ACC112 (cell line): ENCODE measurements at regions not wholly inside any gene's neighbourhood (a gene's known extent, or its start where the extent isn't known, plus 50 kb on each side); places are given as distances from the start of the nearest gene placed in this dataset.

Experiments
- H2AFZ ChIP-seq: fragments of 200-600 bp; sonication (generic); one replicate; pipeline ENCODE4 v1.6.0; 2017; ENCODE audit warnings: antibody characterized with exemption, low read length; ENCODE audit not compliant: unreplicated experiment
- H3K27ac ChIP-seq: fragments of 200-600 bp; sonication (generic); 2 replicates; pipeline ENCODE4 v1.5.1; 2014; ENCODE audit warnings: low read depth, mild to moderate bottlenecking, antibody characterized with exemption, low read length, moderate library complexity
- H3K27me3 ChIP-seq: fragments of 200-600 bp; sonication (generic); 2 replicates; pipeline ENCODE4 v1.6.1; 2014; ENCODE audit warnings: mild to moderate bottlenecking, antibody characterized with exemption, low read length, moderate library complexity, mixed read lengths; ENCODE audit not compliant: insufficient read depth
- H3K36me3 ChIP-seq: fragments of 200-600 bp; sonication (generic); 2 replicates; pipeline ENCODE4 v1.6.1; 2016; ENCODE audit warnings: mild to moderate bottlenecking, antibody characterized with exemption, low read length, moderate library complexity, mixed read lengths; ENCODE audit not compliant: insufficient read depth
- H3K4me1 ChIP-seq: fragments of 200-600 bp; sonication (generic); one replicate; pipeline ENCODE4 v1.6.1; 2016; ENCODE audit warnings: low read length, mixed read lengths; ENCODE audit not compliant: insufficient read depth, unreplicated experiment, control insufficient read depth
- H3K4me3 ChIP-seq: fragments of 200-600 bp; sonication (generic); 2 replicates; pipeline ENCODE4 v1.5.1; 2014; ENCODE audit warnings: mild to moderate bottlenecking, low read depth, low read length
- H3K79me2 ChIP-seq: fragments of 200-600 bp; sonication (generic); one replicate; pipeline ENCODE4 v1.6.0; 2016; ENCODE audit warnings: low read length; ENCODE audit not compliant: control insufficient read depth, unreplicated experiment, insufficient read depth

DNA sequence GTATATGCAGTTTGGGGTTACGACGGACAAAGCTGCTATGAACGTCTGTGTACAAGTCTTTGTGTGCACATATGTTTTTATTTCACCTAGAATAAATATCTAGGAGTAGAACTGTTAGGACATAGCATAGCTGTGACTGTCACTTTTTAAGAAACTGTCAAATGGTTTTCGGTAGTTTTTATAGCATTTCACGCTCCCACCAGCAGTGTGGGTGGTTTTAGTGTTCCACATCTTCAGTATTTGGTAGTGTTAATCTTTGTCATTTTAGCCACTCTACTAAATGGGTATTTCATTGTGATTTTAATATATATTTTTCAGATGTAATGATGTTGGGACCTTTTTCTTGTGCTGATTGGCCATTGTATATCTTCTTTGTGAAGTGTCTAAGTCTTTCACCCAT, 109.1 kb upstream of the BCAT1 start:
- no peaks in the 10 kb centered on the region for H3K27me3 ChIP-seq
- H3K27ac ChIP-seq = no peak overlapping the region
- no peak overlapping the region for H2AFZ ChIP-seq
- H3K4me3 ChIP-seq = no peak overlapping the region
- H3K4me1 ChIP-seq = peaks cover 5% of the 10 kb centered on the region
- H3K79me2 ChIP-seq = no peaks in the 10 kb centered on the region
- H3K36me3 ChIP-seq = no peaks in the 10 kb centered on the region

DNA sequence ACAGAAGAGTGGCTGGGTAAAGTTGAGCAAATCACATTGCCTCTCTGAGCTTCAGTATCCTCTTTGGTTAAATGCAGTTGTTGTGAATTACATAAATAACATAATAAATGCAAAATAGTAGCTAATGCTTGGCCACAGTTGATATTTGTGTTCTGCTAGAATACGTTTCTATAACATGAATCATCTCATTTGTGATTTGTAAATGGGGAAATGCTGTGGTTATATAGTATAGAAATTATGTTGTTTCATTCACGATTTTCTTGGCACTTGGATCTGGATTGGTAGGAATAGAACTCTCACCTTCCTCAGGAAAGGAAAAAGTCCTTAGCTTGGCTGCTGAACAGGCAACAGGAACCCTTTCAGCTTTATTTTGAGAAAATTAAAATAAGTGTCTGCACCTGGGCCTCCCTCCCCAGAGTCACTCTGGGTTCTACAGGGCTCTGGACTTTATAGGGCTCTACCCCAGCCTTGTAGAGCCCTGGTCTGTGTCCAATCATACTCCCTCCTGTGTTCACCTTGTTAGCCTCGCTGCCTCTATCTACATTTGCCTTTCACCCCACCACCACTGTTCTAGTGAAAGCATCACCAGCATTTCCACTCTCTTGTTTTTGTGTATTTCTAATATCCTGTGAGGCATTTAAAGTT, 107.7 kb upstream of the BCAT1 start:
- Histone ChIP-seq H3K4me1 (peaks cover 5% of the 10 kb centered on the region), H3K79me2 (no peaks in the 10 kb centered on the region), H2AFZ (no peak overlapping the region), H3K27me3 (no peaks in the 10 kb centered on the region), H3K27ac (no peak overlapping the region), H3K36me3 (no peaks in the 10 kb centered on the region), H3K4me3 (no peak overlapping the region)

DNA sequence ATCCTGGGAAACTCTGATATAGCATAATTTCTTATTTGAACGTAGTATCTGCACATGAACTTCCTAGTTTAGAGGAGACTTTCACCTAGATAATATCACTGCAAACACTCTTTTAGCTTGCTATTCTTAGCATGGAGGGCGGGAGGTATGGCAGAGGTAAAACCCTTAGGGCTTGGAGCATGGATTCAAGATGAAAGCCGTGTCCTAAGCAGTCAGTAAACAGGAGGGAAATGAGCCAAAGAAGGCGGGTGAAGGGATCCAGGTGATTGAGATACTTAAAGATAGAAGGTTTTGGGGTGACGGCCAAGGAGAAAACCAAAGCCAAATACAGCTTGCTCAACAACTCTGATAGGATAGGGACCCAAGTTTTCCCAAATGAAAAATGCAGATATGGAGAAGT, 107.1 kb upstream of the BCAT1 start:
- no peaks in the 10 kb centered on the region for H3K79me2 ChIP-seq
- H3K4me3 ChIP-seq = no peak overlapping the region
- H2AFZ ChIP-seq = no peak overlapping the region
- H3K4me1 ChIP-seq = peaks cover 5% of the 10 kb centered on the region
- H3K27me3 ChIP-seq = no peaks in the 10 kb centered on the region
- no peak overlapping the region for H3K27ac ChIP-seq
- no peaks in the 10 kb centered on the region for H3K36me3 ChIP-seq

DNA sequence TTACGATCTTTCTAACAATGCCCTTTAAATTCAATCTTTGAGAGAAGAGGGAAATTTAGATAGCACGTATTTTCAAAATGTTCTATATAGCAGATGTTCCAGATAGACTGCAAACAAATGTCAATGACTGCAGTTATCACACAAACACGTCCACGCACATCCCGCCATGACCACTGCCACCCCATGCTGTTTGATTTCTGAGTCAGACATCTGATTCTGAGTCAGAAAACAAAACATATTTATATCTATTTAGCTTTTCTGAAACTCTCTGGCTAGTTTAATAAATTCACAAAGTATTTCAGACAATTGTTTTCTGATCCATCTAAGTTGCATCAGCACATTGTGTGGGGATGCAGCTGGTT, 105.9 kb upstream of the BCAT1 start:
- no peak overlapping the region for H3K4me3 ChIP-seq
- no peaks in the 10 kb centered on the region for H3K36me3 ChIP-seq
- H2AFZ ChIP-seq = no peak overlapping the region
- no peaks in the 10 kb centered on the region for H3K79me2 ChIP-seq
- no peaks in the 10 kb centered on the region for H3K27me3 ChIP-seq
- H3K4me1 ChIP-seq = peaks cover 5% of the 10 kb centered on the region
- H3K27ac ChIP-seq = no peak overlapping the region

DNA sequence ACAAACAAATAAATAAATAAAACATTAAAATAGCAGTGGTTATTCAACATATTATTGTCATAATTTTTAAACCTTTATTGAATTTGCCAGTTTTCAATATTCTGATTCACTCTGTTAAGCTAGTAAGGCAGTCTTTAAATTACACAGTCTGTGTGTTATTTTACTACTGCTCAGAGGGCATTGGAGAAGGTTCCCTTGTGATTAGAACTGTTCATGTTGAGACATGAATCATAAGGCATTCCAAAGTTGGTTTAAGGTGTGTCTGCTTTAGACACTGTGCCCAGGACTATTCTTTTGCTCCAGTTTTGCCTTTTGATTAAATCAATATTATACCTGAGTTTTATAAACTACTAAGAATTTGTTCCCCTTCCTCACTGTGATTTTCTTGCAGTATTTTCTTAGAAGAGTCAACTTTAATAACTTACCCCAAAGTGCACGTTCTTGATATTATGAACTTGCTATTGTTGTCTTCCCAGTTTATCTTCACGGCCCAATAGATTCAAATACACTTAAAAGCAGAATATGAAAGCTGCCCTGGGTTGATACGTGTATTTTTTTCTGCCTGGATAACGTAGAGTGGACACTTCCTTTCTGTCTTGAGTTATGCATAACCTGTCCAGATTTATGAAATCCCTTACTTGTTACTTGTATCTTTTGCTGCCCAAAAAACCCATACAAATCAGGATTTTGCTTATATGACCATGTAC, 105.3 kb upstream of the BCAT1 start:
- H3K36me3 ChIP-seq = no peaks in the 10 kb centered on the region
- no peak overlapping the region for H3K27ac ChIP-seq
- no peak overlapping the region for H2AFZ ChIP-seq
- no peak overlapping the region for H3K4me3 ChIP-seq
- H3K27me3 ChIP-seq = no peaks in the 10 kb centered on the region
- peaks cover 5% of the 10 kb centered on the region for H3K4me1 ChIP-seq
- no peaks in the 10 kb centered on the region for H3K79me2 ChIP-seq

DNA sequence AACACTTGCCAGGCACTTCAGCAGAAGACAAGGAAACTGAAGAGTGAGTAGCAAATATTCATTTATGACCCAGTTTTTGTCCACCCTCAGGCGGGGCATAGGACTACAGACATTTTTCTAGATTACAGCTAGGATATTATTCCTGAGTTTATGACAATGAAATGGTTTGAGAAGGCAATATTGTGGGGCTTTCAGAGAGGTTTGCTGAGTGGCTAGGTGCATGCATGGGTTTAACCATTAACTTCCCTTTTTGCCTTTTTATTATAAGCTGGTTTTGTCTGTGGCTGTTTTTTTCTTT, 104.0 kb upstream of the BCAT1 start:
- no peaks in the 10 kb centered on the region for H3K36me3 ChIP-seq
- H3K79me2 ChIP-seq = no peaks in the 10 kb centered on the region
- no peak overlapping the region for H2AFZ ChIP-seq
- no peak overlapping the region for H3K27ac ChIP-seq
- peaks cover 5% of the 10 kb centered on the region for H3K4me1 ChIP-seq
- no peaks in the 10 kb centered on the region for H3K27me3 ChIP-seq
- H3K4me3 ChIP-seq = no peak overlapping the region

DNA sequence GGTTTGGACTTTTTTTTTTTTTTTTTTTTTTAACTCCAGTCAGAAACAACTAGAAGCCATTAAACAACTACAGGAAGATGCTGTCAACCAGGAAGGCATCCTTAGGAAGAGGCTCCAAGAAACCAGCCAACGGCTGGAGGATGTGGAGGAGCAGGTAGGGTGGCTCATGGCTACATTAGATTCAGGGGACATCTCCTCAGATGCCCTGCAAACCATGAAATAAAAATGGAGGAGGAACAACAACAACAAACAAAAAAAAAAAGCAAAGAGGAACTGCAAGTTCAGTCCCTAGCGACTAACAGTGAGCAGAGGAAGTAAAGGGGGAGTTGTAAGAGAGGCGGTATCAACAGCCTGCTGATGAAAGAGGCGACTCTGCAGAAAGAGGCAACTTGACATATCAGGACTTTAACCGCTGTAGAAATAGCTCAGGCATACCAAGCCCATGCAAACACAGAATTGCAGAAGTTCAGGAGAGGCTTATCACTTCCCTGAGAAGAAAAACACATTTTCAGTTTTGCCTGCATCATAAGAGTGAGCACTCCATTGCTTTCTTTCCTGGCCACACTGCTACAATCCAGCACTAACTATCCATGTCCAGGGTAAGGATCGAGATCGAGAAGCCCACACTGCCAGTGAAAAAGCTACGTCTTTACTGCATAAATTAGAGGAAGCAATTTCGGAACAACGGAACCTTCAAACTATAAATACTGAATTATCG, 103.5 kb upstream of the BCAT1 start:
- no peaks in the 10 kb centered on the region for H3K36me3 ChIP-seq
- H2AFZ ChIP-seq = no peak overlapping the region
- H3K4me1 ChIP-seq = peaks cover 5% of the 10 kb centered on the region
- H3K4me3 ChIP-seq = no peak overlapping the region
- no peaks in the 10 kb centered on the region for H3K27me3 ChIP-seq
- H3K27ac ChIP-seq = no peak overlapping the region
- no peaks in the 10 kb centered on the region for H3K79me2 ChIP-seq

DNA sequence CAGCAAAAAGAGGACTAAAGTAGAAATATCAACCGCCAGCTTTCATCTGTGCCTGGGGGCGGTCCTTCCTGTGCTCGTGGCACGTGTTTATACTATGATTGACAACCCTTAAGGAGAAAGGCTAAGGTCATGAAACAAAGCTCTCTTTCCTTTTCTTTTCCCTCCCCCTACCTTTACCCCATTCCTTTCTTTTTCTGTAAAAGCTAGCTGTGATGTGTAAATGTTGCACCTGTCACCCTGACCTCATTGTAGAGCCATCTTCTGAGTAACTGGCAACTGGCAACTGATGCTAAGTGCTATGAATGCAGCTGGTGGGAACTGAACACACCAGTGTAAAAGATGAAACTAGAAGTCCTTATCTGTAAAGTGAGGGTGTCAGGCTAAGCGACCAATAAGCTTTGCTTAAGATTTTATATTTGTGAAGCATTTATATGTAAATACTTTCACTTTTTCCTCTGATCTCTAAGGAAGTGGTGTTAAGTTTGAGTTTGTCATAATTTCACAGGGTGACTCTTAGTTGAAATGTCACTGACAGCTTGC, 102.8 kb upstream of the BCAT1 start:
- peaks cover 5% of the 10 kb centered on the region for H3K4me1 ChIP-seq
- no peaks in the 10 kb centered on the region for H3K79me2 ChIP-seq
- H3K4me3 ChIP-seq = no peak overlapping the region
- no peaks in the 10 kb centered on the region for H3K27me3 ChIP-seq
- H3K27ac ChIP-seq = no peak overlapping the region
- no peaks in the 10 kb centered on the region for H3K36me3 ChIP-seq
- no peak overlapping the region for H2AFZ ChIP-seq

DNA sequence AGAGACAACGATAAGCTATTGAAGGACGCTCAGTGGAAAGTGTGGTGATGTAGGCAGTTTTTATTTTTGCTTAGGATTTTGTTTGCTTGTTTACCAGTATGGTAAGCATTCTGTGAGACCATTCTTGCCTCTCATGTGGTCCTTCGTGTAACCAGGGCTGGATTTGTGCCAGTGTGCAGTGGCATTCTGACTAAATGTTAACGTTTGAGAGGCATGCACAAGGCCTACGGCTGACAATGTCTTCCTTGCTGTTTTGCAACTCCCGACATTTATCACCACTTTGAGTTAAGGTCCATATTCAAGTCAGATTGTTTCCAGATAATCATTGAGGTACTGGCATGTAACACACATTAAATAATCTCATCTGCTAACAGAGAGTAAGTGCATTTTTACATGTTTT, 102.3 kb upstream of the BCAT1 start:
- no peak overlapping the region for H2AFZ ChIP-seq
- no peak overlapping the region for H3K4me3 ChIP-seq
- H3K27ac ChIP-seq = no peak overlapping the region
- H3K4me1 ChIP-seq = peaks cover 5% of the 10 kb centered on the region
- H3K36me3 ChIP-seq = no peaks in the 10 kb centered on the region
- no peaks in the 10 kb centered on the region for H3K79me2 ChIP-seq
- H3K27me3 ChIP-seq = no peaks in the 10 kb centered on the region

DNA sequence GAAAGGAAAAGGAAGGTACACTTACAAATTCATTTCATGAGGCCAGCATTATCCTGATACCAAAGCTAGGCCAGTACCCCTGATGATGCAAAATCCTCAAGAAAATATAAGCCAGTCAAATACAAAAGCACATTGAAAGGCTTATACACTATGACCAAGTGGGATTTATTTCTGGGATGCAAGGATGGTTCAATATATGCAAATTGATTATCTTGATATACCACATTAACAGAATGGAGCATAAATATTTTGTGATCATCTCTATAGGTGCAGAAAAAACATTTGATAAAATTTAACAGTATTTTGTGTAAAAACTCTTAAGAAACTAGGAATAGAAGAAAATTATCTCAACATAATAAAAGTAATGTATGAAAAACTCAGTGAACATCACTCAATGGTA, 97.0 kb upstream of the BCAT1 start:
- H3K4me3 ChIP-seq = no peak overlapping the region
- H3K27ac ChIP-seq = no peak overlapping the region
- H3K79me2 ChIP-seq = no peaks in the 10 kb centered on the region
- H2AFZ ChIP-seq = no peak overlapping the region
- H3K36me3 ChIP-seq = no peaks in the 10 kb centered on the region
- peaks cover 4% of the 10 kb centered on the region; the same call in 1 of the 2 replicates for H3K27me3 ChIP-seq
- no peaks in the 10 kb centered on the region for H3K4me1 ChIP-seq
